Body of pancreas (tissue), 4 donors: ENCODE measurements at regions not wholly inside any gene's neighbourhood (a gene's known extent, or its start where the extent isn't known, plus 50 kb on each side); places are given as distances from the start of the nearest gene placed in this dataset.

Experiments
- ATAC-seq: fragments of 150-250 bp; one replicate; pipeline ENCODE4 v1.9.1; 2016
- DNase-seq, 4 donors: peaks; one replicate each; pipeline ENCODE4 v3.0.0-alpha.2; 2019
- H3K27ac ChIP-seq, 4 donors: fragments of 200-600 bp; sonication (generic); 1 replicate in 3 of 4; 2 replicates in 1 of 4; pipeline versions ENCODE4 v1.5.1 to v1.6.1; 2016 to 2019; ENCODE audit warnings: mild to moderate bottlenecking in 1 of 4, mixed read lengths in 1 of 4, moderate library complexity in 1 of 4
- H3K27me3 ChIP-seq, 2 donors: fragments of 200-600 bp; sonication (generic); one replicate each; pipeline ENCODE4 v1.6.0; 2016; ENCODE audit warnings: mild to moderate bottlenecking in 1 of 2
- H3K36me3 ChIP-seq, 2 donors: fragments of 200-600 bp; sonication (generic); replicated peaks in 1 of 2; 2 replicates each; pipeline ENCODE4 v1.5.1; 2016; ENCODE audit warnings: low read depth in 2 of 2; ENCODE audit not compliant: insufficient read depth in 1 of 2
- H3K4me1 ChIP-seq: fragments of 200-600 bp; sonication (generic); one replicate; pipeline ENCODE4 v1.6.0; 2016
- H3K4me3 ChIP-seq, 2 donors: fragments of 200-600 bp; sonication (generic); 1 replicate in 1 of 2; 2 replicates in 1 of 2; pipeline ENCODE4 v1.5.1; 2016 to 2019
- H3K9me3 ChIP-seq, 3 donors: fragments of 200-600 bp; sonication (generic); 1 replicate in 2 of 3; 2 replicates in 1 of 3; pipeline ENCODE4 v1.5.1; 2016
- CTCF ChIP-seq, 7 experiments: fragments of 450-650 bp in 4 of 7; fragments of 200-600 bp in 3 of 7; sonication (generic) in 3 of 7; IDR thresholded peaks; one replicate each; pipeline ENCODE4 v1.5.1; 2016 to 2019; ENCODE audit warnings: antibody characterized with exemption in 7 of 7
- POLR2A ChIP-seq, 3 donors: fragments of 450-650 bp; IDR thresholded peaks; one replicate each; pipeline ENCODE4 v1.6.1; 2016; ENCODE audit warnings: antibody characterized with exemption in 3 of 3, mild to moderate bottlenecking in 2 of 3
- WGBS, 2 donors: methylation state at CpG; one replicate each; pipeline ENCODE4 v1.1.5; 2017; 5-methylcytosine and 5-hydroxymethylcytosine counted together
- intact Hi-C: fragments of 100-400 bp; cut with DNase I; formaldehyde crosslinking; loops from one replicate; pipeline ENCODE4 v1.15.1; 2023

GRCh38 chr11:96524475-96524874 lies 134.7 kb downstream of the JRKL start:
- H3K4me3 ChIP-seq: no peak overlapping the region
- H3K27ac ChIP-seq: no peak overlapping the region
- 70 to 74% methylated on average over 1 of the region's 1 CpG for WGBS, 2 donors
- no peaks in the 10 kb centered on the region for H3K4me1 ChIP-seq
- intact Hi-C loops: no loop called here
- DNase-seq (no peak), ATAC-seq (no peak)
- TF ChIP-seq CTCF (IDR thresholded peaks at IDR 0.05) (no peak), POLR2A (IDR thresholded peaks at IDR 0.05) (no peak)
- no peaks in the 10 kb centered on the region for H3K27me3 ChIP-seq
- H3K36me3 ChIP-seq: no peaks in the 10 kb centered on the region
- H3K9me3 ChIP-seq: no peaks in the 10 kb centered on the region

- H3K27me3 ChIP-seq: peaks cover 0 to 4% of the 10 kb centered on the region in 2 donors
- DNase-seq: no peak
- intact Hi-C loops: no loop called here
Observed at GRCh38 chr11:96530473-96530872, 140.7 kb downstream of the JRKL start.

GRCh38 chr11:96538104-96538503 lies 148.3 kb downstream of the JRKL start:
- no peak for ATAC-seq
- no peaks in the 10 kb centered on the region for H3K36me3 ChIP-seq
- 57 to 65% methylated on average over 4 of the region's 4 CpGs for WGBS, 2 donors
- intact Hi-C loops: no loop called here
- no peak for DNase-seq
- no peaks in the 10 kb centered on the region for H3K9me3 ChIP-seq
- H3K4me3 ChIP-seq: no peak overlapping the region
- TF ChIP-seq POLR2A (IDR thresholded peaks at IDR 0.05) (no peak), CTCF (IDR thresholded peaks at IDR 0.05) (no peak)
- H3K4me1 ChIP-seq: no peaks in the 10 kb centered on the region
- H3K27me3 ChIP-seq: no peaks in the 10 kb centered on the region
- no peak overlapping the region for H3K27ac ChIP-seq

More at GRCh38 chr11:96530473-96530872, 140.7 kb downstream of the JRKL start:
- WGBS, 2 donors: 27 to 29% methylated on average over 1 of the region's 1 CpG
- no peaks in the 10 kb centered on the region for H3K4me1 ChIP-seq
- no peaks in the 10 kb centered on the region for H3K9me3 ChIP-seq
- TF ChIP-seq POLR2A (IDR thresholded peaks at IDR 0.05): no peak
- H3K4me3 ChIP-seq: no peak overlapping the region
- H3K36me3 ChIP-seq: no peaks in the 10 kb centered on the region
- no peak for ATAC-seq
- H3K27ac ChIP-seq: no peak overlapping the region

GRCh38 chr11:96538622-96539021 lies 148.8 kb downstream of the JRKL start:
- no peak for ATAC-seq
- no peak for TF ChIP-seq CTCF (IDR thresholded peaks at IDR 0.05)
- no peak for TF ChIP-seq POLR2A (IDR thresholded peaks at IDR 0.05)
- intact Hi-C loops: no loop called here
- Histone ChIP-seq H3K4me1 (no peaks in the 10 kb centered on the region), H3K27me3 (no peaks in the 10 kb centered on the region), H3K36me3 (no peaks in the 10 kb centered on the region), H3K9me3 (no peaks in the 10 kb centered on the region), H3K4me3 (no peak overlapping the region), H3K27ac (no peak overlapping the region)
- no peak for DNase-seq

GRCh38 chr11:96540875-96541274 lies 151.1 kb downstream of the JRKL start:
- Histone ChIP-seq H3K27me3 (peaks cover 0 to 4% of the 10 kb centered on the region in 2 donors), H3K27ac (no peak overlapping the region), H3K36me3 (no peaks in the 10 kb centered on the region), H3K9me3 (no peaks in the 10 kb centered on the region), H3K4me1 (no peaks in the 10 kb centered on the region), H3K4me3 (no peak overlapping the region)
- no peak for DNase-seq
- no peak for ATAC-seq
- WGBS, 2 donors: 82 to 90% methylated on average over 1 of the region's 1 CpG
- TF ChIP-seq CTCF (IDR thresholded peaks at IDR 0.05): no peak
- TF ChIP-seq POLR2A (IDR thresholded peaks at IDR 0.05): no peak
- intact Hi-C loops: no loop called here
